Activated CD4-positive, alpha-beta T cell treated with anti-CD3 and anti-CD28 coated beads for 48 hours (primary cell): ENCODE measurements at regions not wholly inside any gene's neighbourhood (a gene's known extent, or its start where the extent isn't known, plus 50 kb on each side); places are given as distances from the start of the nearest gene placed in this dataset.
"Not testable (repeated sequence)": the region's sequence is repeated elsewhere in the genome, so short reads cannot be mapped to it uniquely, and the experiment has no call there.

Source experiments
- DNase-seq: peaks from one replicate; pipeline ENCODE4 v3.0.0-alpha.2; 2020

- DNase-seq, result no peak
Observed at GRCh38 chr13:111064661-111065060, 50.4 kb upstream of the ARHGEF7 start.

- DNase-seq, result no peak
Observed at GRCh38 chr13:111062966-111063365, 52.1 kb upstream of the ARHGEF7 start.

GRCh38 chr13:111062305-111062704 lies 52.8 kb upstream of the ARHGEF7 start:
- DNase-seq, result no peak

- no peak for DNase-seq
Observed at GRCh38 chr13:111061358-111062045, 53.6 kb upstream of the ARHGEF7 start.

GRCh38 chr13:111060237-111060919 lies 54.7 kb upstream of the ARHGEF7 start:
- DNase-seq, result no peak

GRCh38 chr13:111058796-111059506 lies 56.2 kb upstream of the ARHGEF7 start:
- DNase-seq, result no peak

GRCh38 chr13:111058339-111058738 lies 56.8 kb upstream of the ARHGEF7 start:
- DNase-seq, result not testable (repeated sequence)

- not testable (repeated sequence) for DNase-seq
Observed at GRCh38 chr13:111051726-111052232, 63.3 kb upstream of the ARHGEF7 start.

GRCh38 chr13:111051041-111051725 lies 63.9 kb upstream of the ARHGEF7 start:
- DNase-seq, result no peak

GRCh38 chr13:111050539-111050879 lies 64.6 kb upstream of the ARHGEF7 start:
- no peak for DNase-seq

GRCh38 chr13:111049791-111050538 lies 65.1 kb upstream of the ARHGEF7 start:
- peak; percentile 18 for DNase-seq

GRCh38 chr13:111048387-111048786 lies 66.7 kb upstream of the ARHGEF7 start:
- DNase-seq, result no peak

- DNase-seq, result no peak
Observed at GRCh38 chr13:111047326-111047725, 67.8 kb upstream of the ARHGEF7 start.

- DNase-seq, result no peak
Observed at GRCh38 chr13:111046590-111047141, 68.4 kb upstream of the ARHGEF7 start.

GRCh38 chr13:111045170-111045569 lies 69.9 kb upstream of the ARHGEF7 start:
- no peak for DNase-seq

- no peak for DNase-seq
Observed at GRCh38 chr13:111044087-111044830, 70.9 kb upstream of the ARHGEF7 start.

- DNase-seq, result no peak
Observed at GRCh38 chr13:111043575-111043982, 71.5 kb upstream of the ARHGEF7 start.

GRCh38 chr13:111042661-111043226 lies 72.4 kb upstream of the ARHGEF7 start:
- DNase-seq, result no peak

- DNase-seq, result no peak
Observed at GRCh38 chr13:111040830-111041229, 74.3 kb upstream of the ARHGEF7 start.

- DNase-seq, result no peak
Observed at GRCh38 chr13:111039735-111040134, 75.4 kb upstream of the ARHGEF7 start.

GRCh38 chr13:111038887-111039286 lies 76.2 kb upstream of the ARHGEF7 start:
- DNase-seq, result no peak
